GM21529 (cell line): ENCODE measurements at regions not wholly inside any gene's neighbourhood (a gene's known extent, or its start where the extent isn't known, plus 50 kb on each side); places are given as distances from the start of the nearest gene placed in this dataset.

Source experiments
- ATAC-seq: cut with Tn5 transposase; IDR thresholded peaks from one replicate; pipeline ENCODE4 v1.9.1; 2021; ENCODE audit not compliant: unreplicated experiment

DNA sequence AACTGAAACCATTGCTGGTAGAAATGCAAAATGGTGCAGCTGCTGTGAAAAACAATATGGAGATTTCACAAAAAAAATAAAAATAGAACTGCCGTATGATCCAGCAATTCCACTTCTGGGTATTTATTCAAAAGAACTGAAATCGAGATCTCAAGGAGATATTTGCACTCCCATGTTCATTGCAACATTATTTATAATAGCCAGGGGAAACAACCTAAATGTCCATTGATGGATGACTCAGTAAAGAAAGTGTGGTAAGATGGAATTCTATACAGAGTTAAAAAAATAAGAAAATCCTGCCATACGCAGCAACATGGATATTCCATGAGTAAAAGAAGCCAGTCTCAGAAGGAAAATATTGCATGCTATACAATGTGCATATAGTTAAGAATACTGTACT lies 290.6 kb upstream of the GHITM start:
- no peak for ATAC-seq

- no peak for ATAC-seq
Observed at GRCh38 chr10:83849150-83849549, 290.2 kb upstream of the GHITM start.

DNA sequence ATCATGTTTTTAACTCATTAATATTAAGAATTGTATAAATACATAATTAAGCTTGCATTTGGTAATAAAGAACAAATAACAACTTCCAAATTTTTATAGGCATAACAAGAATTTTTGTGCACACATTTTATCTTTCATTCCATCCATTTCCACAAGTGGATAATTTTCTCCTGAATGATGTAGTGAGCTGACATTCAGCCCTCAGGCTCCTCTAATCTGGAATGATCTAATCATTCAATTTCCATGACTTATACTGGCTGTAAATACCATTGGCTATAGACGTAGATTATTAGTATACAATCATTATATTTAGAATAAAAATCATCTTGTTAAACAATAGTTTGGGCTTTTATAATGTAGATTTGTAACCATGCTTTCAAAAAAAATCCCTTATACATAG lies 287.2 kb upstream of the GHITM start:
- no peak for ATAC-seq

DNA sequence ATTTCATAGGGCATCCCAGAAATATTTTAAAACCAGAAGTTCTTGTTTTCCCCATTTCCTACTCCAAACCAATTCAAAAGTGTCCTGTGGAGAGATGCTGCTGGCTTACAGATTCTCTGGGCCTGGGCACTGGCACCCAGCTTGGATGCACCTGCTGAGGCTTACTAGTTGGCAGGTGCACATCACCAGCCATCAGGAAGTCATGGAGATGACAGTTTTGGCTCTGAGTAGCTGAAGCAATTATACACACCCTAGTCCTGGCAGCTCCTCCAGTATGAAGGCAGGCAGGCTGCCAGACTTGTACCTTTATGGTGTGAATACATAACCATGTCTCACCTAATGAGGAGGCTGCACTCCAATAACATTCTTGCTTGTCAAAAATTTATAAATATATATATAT lies 276.6 kb upstream of the GHITM start:
- ATAC-seq: no peak

- ATAC-seq: no peak
Observed at GRCh38 chr10:83863283-83863966, 275.9 kb upstream of the GHITM start.

DNA sequence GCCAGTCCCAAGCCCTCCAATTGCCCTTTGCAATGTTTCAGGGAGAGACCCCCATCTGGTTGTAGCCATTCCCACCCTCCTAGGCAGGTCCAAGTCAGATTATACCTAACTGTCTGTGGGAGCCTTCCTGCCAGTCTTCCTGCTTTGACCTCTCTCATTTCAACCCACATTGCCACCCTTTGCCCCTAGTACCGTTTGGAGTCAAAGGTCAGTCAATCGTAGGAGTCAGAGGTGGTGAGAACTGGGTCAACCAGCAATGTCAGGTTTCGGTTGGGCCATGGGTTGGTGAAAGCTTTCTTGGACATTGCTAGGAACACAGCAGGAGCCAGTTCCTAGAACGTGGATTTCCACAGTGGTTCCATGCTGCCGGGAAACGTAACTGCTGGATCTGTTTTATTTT lies 269.4 kb upstream of the GHITM start:
- no peak for ATAC-seq

DNA sequence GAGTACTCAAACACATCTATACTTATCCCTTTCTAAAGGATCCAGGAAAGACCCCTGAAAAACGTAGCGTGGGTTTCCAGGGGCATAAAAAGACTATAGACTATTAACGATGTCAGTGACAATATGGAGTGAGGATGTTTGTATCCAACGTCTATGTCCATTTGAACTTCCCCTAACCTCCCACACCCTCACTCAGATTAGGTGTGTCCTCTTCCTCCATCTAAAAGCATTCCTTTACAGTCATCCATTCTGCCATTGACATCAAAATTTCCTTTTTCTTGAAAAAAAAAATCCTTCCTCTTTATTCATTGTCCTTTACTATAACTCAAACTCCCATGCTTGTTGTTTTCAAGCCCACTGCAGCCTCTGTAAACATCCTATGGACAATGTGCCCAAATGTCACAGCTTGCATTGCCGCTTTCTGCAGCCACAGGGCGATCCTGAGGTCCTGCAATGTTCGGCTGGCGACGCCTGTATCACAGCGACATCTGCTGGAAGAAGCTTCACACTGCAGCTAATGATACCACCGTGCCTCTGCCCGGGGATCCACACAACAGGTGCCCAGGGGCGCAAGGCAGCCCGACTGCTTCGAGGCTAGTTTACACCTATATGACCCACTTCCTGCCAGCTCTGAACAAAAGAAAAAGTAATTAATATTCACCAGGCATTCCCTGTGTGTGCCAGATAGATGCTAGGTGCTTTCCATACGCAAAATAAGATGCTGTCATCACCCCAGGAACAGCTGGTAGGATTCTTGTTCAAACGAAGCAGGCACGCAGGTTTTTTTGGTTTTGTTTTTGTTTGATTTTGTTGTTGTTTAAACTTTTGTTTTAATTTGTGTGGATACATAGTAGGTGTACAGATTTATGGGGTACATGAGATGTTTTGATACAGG lies 267.9 kb upstream of the GHITM start:
- ATAC-seq: peak; percentile 96

GRCh38 chr10:83880252-83880791 lies 259.0 kb upstream of the GHITM start:
- no peak for ATAC-seq

DNA sequence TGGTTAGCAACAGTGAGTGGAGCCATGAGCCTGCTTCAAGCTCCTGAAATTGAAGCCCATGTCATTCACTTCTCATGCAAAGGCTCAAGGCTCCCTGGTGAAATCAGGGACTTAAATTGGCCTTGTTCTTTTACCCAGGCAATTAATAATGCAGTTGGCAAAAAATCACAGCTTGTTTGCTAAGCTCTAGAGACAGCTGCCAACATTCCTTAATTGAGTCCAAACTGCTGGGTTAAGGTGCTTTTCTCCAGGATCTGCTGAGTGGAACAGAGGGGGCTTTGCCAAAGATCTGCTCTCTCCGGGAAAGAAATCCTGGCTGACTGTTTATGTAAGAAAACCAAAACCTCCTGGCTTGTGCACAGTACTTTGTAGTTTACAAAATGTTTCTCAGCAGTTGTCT lies 257.6 kb upstream of the GHITM start:
- ATAC-seq: no peak

DNA sequence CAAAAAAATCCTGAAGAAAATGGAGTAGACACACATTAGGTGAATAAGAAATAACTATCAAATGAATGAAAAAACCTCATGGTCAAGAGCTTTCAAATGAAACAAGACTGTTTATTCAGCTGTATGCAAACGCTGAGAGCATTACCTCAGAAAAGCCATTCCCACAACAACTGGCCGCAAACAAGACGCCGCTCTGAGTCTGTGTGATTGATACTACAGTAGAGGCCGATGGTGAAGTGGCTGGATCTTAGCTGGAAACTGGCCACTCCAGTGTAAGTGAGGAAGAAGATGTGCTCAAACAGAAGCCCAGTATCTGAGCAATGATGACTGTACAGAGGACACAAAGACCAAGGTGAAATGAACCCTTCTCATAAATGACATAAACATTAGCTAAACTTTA lies 252.4 kb upstream of the GHITM start:
- no peak for ATAC-seq

DNA sequence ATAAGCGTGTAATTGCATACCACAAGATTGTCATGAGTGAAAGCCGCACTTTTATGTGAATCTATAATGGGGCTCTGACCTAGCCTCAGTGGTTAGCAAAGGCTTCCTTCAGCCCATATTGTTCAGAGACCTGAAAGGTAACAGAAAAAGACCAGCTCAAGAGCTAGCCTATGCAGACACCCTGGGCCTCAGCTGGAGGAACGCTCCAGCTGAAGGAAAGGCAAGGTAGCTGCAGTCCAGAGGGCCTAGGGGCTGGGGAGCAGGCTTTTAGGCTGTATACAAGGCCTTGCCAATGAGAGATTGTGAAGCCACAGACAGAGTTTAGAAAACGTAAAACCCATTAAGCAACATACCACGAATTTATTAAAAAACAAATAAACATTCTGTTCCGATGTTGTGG lies 246.6 kb upstream of the GHITM start:
- ATAC-seq: no peak

DNA sequence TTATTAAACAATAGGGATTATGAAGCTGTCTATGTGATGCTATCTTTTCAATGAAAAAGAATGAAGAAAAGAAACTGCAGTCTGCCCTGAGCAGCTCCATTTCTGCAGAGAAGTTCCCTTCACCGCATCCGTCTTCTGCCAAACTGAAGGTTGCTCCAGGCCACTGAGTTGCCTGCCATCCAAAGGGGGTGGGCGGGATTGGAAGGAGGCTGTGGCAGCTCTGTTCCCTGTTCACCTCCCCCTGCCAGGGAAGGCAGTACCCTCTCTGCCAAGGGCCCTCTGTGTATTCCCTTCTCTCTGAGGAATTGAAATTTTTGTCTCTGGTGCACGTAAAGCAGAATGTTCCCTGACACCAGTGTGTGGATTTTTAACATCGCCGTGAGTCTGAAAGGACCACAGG lies 243.1 kb upstream of the GHITM start:
- ATAC-seq: no peak

DNA sequence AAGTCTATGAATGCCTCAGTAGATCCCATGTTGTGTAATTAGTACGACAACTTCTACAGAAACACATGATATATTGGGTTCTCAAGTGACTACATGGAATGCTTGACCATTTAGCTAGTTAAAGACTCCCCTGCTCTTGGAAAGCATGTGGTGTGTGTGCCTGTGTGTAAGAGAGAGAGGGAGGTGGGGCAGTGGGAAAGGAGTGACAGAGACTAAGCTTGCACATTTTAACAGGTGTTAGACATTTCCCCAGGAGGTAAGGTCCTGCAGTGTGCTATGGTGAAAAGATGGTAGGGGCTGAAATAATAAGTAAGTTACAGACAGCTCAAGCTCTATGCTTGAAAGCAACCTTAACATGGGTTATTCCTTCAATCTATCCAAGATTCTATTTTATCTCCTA lies 241.7 kb upstream of the GHITM start:
- ATAC-seq: no peak

DNA sequence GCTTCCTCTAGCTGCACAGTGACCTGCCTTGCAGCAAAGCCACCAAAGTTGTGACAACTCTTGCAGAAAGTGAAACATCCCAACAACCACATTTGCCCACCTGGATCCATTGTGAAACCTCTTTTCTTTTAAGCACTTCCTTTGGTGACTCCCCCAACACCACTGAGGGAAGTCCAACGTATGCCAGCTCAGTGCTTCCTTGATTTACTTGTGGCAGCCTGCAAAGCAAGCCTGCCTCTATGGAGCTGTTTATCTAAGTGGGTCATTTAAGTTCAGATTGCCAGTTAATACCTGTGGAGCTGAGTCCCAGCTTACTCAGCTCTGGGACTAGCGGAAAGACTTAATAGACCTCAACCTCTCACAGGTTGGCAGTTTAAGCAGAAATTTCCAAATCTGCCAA lies 230.8 kb upstream of the GHITM start:
- ATAC-seq: no peak

DNA sequence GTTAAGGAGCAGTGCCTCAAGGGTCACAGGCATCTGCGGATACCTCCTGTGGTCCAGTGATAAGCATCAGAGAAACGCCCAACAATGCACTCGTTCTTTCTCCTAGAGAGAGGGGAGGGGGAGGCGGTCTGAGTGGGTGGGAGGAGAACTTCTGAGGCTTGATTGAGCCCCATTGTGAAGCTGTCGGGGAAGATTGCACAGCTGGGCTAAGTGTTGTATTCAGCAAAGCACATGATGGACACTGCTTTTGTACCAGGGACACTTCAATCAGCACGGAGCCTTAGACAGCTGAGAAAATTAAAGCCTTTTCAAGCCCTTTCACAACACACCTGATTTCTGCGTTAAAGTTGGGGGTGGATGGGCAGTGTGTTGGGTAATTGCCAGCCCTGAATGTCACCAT lies 230.3 kb upstream of the GHITM start:
- ATAC-seq: no peak

- ATAC-seq: no peak
Observed at GRCh38 chr10:83915801-83916200, 223.5 kb upstream of the GHITM start.

DNA sequence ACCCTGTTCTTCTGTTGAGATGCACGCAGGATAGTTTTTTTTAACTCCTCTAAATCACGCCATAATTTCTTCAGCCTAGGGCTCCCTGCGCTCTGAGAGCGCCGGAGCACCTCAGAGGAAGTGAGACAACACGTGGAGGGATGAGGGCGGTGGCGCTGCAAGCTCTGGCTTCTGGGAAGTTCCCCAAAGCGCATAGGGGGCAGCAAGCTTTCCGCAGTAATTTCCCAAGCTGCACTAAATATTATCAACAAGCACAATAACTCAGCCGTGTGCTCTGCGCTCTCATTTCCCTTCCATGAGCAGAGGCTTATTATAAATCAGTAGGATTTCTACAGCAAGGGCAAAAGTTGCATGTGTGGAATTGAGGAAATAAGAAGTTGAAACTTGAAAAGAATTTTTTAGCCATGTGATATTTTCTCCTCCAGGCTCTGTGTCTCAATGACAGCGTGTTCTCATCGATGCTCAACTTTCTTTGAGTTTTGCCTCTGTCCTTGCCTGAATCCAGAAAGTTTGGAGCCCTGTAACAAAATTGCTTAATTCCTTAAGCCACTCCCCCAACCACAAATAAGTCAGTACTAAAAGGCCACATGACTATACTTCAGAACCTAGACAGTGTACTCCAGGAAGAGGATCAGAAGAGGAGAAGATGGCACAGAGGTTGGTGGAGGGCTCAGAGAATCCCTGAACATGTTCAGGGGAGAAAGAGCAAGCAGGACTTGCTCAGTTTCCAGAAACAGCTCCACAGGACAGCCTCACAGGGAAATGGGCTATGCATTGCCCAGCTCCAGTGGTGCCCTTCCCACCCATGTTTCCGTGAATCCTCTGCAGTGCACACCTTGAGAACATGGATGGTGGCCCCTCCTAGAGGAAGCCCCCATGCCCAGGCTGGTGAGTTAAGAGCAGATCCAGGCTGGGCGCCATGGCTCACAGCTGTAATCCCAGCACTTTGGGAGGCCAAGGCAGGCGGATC lies 221.5 kb upstream of the GHITM start:
- peak; percentile 87 for ATAC-seq

DNA sequence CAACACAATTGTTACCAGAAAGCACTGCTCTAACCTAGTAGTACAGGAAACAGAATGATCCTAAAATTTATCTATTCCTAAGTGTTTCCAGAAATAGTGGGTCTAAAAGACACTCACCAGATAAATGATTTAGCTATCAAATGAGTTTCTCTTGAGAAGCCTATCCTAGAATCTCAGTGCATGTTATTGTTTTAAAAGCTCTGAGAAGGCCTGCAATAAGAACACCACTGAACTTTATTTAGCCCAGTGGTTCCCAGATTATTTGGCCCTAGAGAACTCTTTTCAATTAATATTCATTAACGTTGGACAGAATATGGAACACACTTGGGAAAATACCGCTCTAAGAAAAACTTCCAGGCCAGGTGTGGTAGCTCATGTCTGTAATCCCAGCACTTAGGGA lies 220.1 kb upstream of the GHITM start:
- ATAC-seq: no peak

DNA sequence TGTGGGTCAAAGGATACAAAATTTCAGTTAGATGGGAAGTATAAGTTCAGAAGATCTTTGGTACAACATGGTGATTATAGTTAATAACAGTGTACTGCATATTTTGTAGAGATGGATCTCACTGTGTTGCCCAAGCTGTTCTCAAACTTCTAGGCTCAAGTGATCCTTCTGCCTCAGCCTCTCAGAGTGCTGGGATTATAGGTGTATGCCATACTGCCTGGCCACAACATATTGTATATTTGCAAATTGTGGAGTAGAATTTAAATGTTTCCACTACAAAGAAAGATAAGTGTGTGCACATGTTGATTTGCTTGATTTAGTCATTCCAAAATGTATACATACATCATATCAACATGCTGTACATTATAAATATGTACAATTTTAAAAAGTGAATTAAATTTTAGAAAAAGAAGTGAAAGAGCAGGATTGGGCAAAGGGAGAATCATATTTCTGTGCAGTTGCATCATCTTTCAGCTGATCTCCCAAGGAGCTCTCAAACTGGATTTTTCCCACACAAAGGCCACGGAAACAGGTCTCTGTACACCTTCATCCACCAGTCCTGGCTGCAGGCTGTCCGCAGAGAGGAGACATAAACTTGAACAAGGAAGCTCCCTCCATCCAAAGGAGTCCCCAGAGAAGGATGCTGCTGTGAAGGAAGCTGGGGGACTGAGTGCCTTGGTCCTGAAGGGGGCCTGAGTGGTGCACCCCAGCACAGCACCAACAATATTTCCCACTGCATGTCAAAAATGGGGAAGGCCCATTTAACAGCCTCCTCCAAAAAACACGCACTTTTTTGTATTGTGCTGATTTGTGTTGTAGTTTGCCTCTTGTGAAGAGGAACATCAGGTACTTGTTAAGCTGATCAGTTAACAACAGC lies 217.1 kb upstream of the GHITM start:
- no peak for ATAC-seq

GRCh38 chr10:83925133-83925532 lies 214.2 kb upstream of the GHITM start:
- no peak for ATAC-seq
